Liver (tissue), 8 donors: ENCODE measurements at regions not wholly inside any gene's neighbourhood (a gene's known extent, or its start where the extent isn't known, plus 50 kb on each side); places are given as distances from the start of the nearest gene placed in this dataset.

Experiments
- DNase-seq: peaks from one replicate; pipeline ENCODE4 v3.0.0-alpha.2; 2017; ENCODE audit warnings: low spot score
- H3K27ac ChIP-seq, 2 donors: one replicate each; pipeline ENCODE4 v1.7.0; 2013; ENCODE audit warnings: inconsistent platforms in 2 of 2, low read length in 2 of 2, control low read depth in 1 of 2, low read depth in 1 of 2, mild to moderate bottlenecking in 1 of 2
- H3K27me3 ChIP-seq, 4 donors: one replicate each; pipeline versions ENCODE4 v1.6.1 to v1.7.0; 2013; ENCODE audit warnings: low read length in 3 of 4, inconsistent platforms in 1 of 4, mild to moderate bottlenecking in 1 of 4, moderate library complexity in 1 of 4; ENCODE audit not compliant: control insufficient read depth in 4 of 4, insufficient read depth in 4 of 4
- H3K36me3 ChIP-seq, 4 donors: one replicate each; pipeline versions ENCODE4 v1.6.1 to v1.7.0; 2013; ENCODE audit warnings: low read length in 3 of 4, mild to moderate bottlenecking in 3 of 4, low read depth in 1 of 4, moderate library complexity in 1 of 4; ENCODE audit not compliant: control insufficient read depth in 4 of 4, insufficient read depth in 3 of 4
- H3K4me1 ChIP-seq, 4 donors: one replicate each; pipeline versions ENCODE4 v1.6.1 to v1.7.0; 2013; ENCODE audit warnings: low read length in 3 of 4, mild to moderate bottlenecking in 3 of 4, moderate library complexity in 1 of 4; ENCODE audit not compliant: control insufficient read depth in 4 of 4, insufficient read depth in 4 of 4
- H3K4me3 ChIP-seq, 3 donors: one replicate each; pipeline versions ENCODE4 v1.6.1 to v1.7.0; 2013; ENCODE audit warnings: low read length in 3 of 3, control low read depth in 1 of 3, low read depth in 1 of 3, mild to moderate bottlenecking in 1 of 3
- H3K9ac ChIP-seq, 2 donors: one replicate each; pipeline ENCODE4 v1.7.0; 2013; ENCODE audit warnings: low read length in 2 of 2, mild to moderate bottlenecking in 2 of 2, moderate library complexity in 2 of 2, control low read depth in 1 of 2, low read depth in 1 of 2
- H3K9me3 ChIP-seq, 4 donors: one replicate each; pipeline versions ENCODE4 v1.6.1 to v1.7.0; 2013; ENCODE audit warnings: low read length in 3 of 4; ENCODE audit not compliant: control insufficient read depth in 4 of 4
- ATF3 ChIP-seq: IDR thresholded peaks from 2 replicates; pipeline ENCODE4 v1.6.1; 2016; ENCODE audit warnings: antibody characterized with exemption
- CTCF ChIP-seq: fragments of 150-350 bp; IDR thresholded peaks from 2 replicates; pipeline ENCODE4 v1.5.1; 2017; ENCODE audit warnings: improper control_type of control experiment, low read depth, low read length; ENCODE audit not compliant: missing input control
- EGR1 ChIP-seq, 2 donors: IDR thresholded peaks; 2 replicates each; pipeline ENCODE4 v1.6.1; 2016 to 2018; ENCODE audit warnings: antibody characterized with exemption in 2 of 2, low read depth in 2 of 2
- FOXA1 ChIP-seq: IDR thresholded peaks from 2 replicates; pipeline ENCODE4 v1.6.1; 2016; ENCODE audit warnings: antibody characterized with exemption
- FOXA2 ChIP-seq: IDR thresholded peaks from 2 replicates; pipeline ENCODE4 v1.6.1; 2016; ENCODE audit warnings: antibody characterized with exemption
- GABPA ChIP-seq, 2 donors: IDR thresholded peaks in 1 of 2; conservative IDR thresholded peaks in 1 of 2; 2 replicates each; pipeline ENCODE4 v1.6.1; 2016; ENCODE audit warnings: antibody characterized with exemption in 2 of 2, mild to moderate bottlenecking in 1 of 2, moderate library complexity in 1 of 2
- HNF4A ChIP-seq, 2 donors: conservative IDR thresholded peaks; 2 replicates each; pipeline ENCODE4 v1.6.1; 2016; ENCODE audit warnings: antibody characterized with exemption in 2 of 2, mild to moderate bottlenecking in 2 of 2
- HNF4G ChIP-seq: IDR thresholded peaks from 2 replicates; pipeline ENCODE4 v1.6.1; 2016; ENCODE audit warnings: antibody characterized with exemption
- JUND ChIP-seq, 2 donors: IDR thresholded peaks; 2 replicates each; pipeline ENCODE4 v1.6.1; 2016; ENCODE audit warnings: antibody characterized with exemption in 2 of 2
- MAX ChIP-seq: IDR thresholded peaks from 2 replicates; pipeline ENCODE4 v1.6.1; 2016; ENCODE audit warnings: antibody characterized with exemption
- NR2F2 ChIP-seq: IDR thresholded peaks from 2 replicates; pipeline ENCODE4 v1.6.1; 2016; ENCODE audit warnings: antibody characterized with exemption
- RAD21 ChIP-seq, 2 donors: IDR thresholded peaks; 2 replicates each; pipeline ENCODE4 v1.6.1; 2016; ENCODE audit warnings: antibody characterized with exemption in 2 of 2, mild to moderate bottlenecking in 2 of 2
- REST ChIP-seq: IDR thresholded peaks from 2 replicates; pipeline ENCODE4 v1.6.1; 2016; ENCODE audit warnings: antibody characterized with exemption, mild to moderate bottlenecking
- RXRA ChIP-seq, 2 donors: IDR thresholded peaks; 2 replicates each; pipeline ENCODE4 v1.6.1; 2017 to 2018; ENCODE audit warnings: antibody characterized with exemption in 2 of 2, mild to moderate bottlenecking in 1 of 2
- SP1 ChIP-seq: IDR thresholded peaks from 2 replicates; pipeline ENCODE4 v1.6.1; 2018; ENCODE audit warnings: antibody characterized with exemption, mild to moderate bottlenecking
- TAF1 ChIP-seq: conservative IDR thresholded peaks from 2 replicates; pipeline ENCODE4 v1.6.1; 2016; ENCODE audit warnings: antibody characterized with exemption, mild to moderate bottlenecking
- YY1 ChIP-seq: IDR thresholded peaks from 2 replicates; pipeline ENCODE4 v1.6.1; 2016; ENCODE audit warnings: antibody characterized with exemption, mild to moderate bottlenecking
- ZBTB33 ChIP-seq: IDR thresholded peaks from 2 replicates; pipeline ENCODE4 v1.6.1; 2016; ENCODE audit warnings: antibody characterized with exemption
- WGBS: extraction: QIAGEN DNeasy Blood & Tissue Kit; methylation state at CpG from one replicate; pipeline ENCODE4 v1.1.7; 2013; 5-methylcytosine and 5-hydroxymethylcytosine counted together
- donor health status: healthy.
- donor health status: healthy.
- donor health status: healthy.
- donor health status: healthy.
- donor health status: healthy.

GRCh38 chr15:96540283-96540682 lies 209.8 kb downstream of the NR2F2 start:
- Histone ChIP-seq H3K9me3 (no peaks in the 10 kb centered on the region), H3K27me3 (no peaks in the 10 kb centered on the region), H3K4me3 (no peak overlapping the region), H3K36me3 (no peaks in the 10 kb centered on the region), H3K9ac (no peak overlapping the region), H3K27ac (no peak overlapping the region), H3K4me1 (no peaks in the 10 kb centered on the region)
- DNase-seq: no peak
- 93% methylated on average over 7 of the region's 7 CpGs for WGBS
- TF ChIP-seq REST: no peak
- TF ChIP-seq GABPA (IDR thresholded peaks at IDR 0.05 in 1 of 2, conservative IDR thresholded peaks at IDR 0.05 in 1 of 2): no peak
- TF ChIP-seq FOXA2: no peak
- TF ChIP-seq HNF4G: no peak
- no peak for TF ChIP-seq RXRA (IDR thresholded peaks at IDR 0.05)
- TF ChIP-seq ATF3: no peak
- no peak for TF ChIP-seq RAD21 (IDR thresholded peaks at IDR 0.05)
- TF ChIP-seq EGR1 (IDR thresholded peaks at IDR 0.05; ENCODE audit: low read depth in 2 of 2): no peak
- TF ChIP-seq NR2F2: no peak
- no peak for TF ChIP-seq ZBTB33
- TF ChIP-seq JUND (IDR thresholded peaks at IDR 0.05): no peak
- TF ChIP-seq CTCF: no peak
- TF ChIP-seq MAX: no peak
- TF ChIP-seq FOXA1: no peak
- no peak for TF ChIP-seq SP1
- no peak for TF ChIP-seq YY1
- no peak for TF ChIP-seq HNF4A (conservative IDR thresholded peaks at IDR 0.05)
- no peak for TF ChIP-seq TAF1
